ENCODE measurements at regions not wholly inside any gene's neighbourhood (a gene's known extent, or its start where the extent isn't known, plus 50 kb on each side); places are given as distances from the start of the nearest gene placed in this dataset.
"Not testable (repeated sequence)": the region's sequence is repeated elsewhere in the genome, so short reads cannot be mapped to it uniquely, and the experiment has no call there.

- DNase-seq (ENCODE audit: extremely low read depth, low read depth) = not testable (repeated sequence)
These were observed 400.5 kb upstream of the MGMT start for GRCh38 chr10:129066529-129066928.

- DNase-seq (ENCODE audit: extremely low read depth, low read depth) = not testable (repeated sequence)
These were observed 395.6 kb upstream of the MGMT start for GRCh38 chr10:129071411-129071810.

- no peak for DNase-seq (ENCODE audit: extremely low read depth, low read depth)
These were observed 392.1 kb upstream of the MGMT start for GRCh38 chr10:129074939-129075338.

- no peak for DNase-seq (ENCODE audit: extremely low read depth, low read depth)
These were observed 391.5 kb upstream of the MGMT start for GRCh38 chr10:129075508-129075907.

GRCh38 chr10:129075927-129076326 is 391.1 kb upstream of the MGMT start:
- no peak for DNase-seq (ENCODE audit: extremely low read depth, low read depth)

GRCh38 chr10:129078346-129078745 is 388.7 kb upstream of the MGMT start:
- no peak for DNase-seq (ENCODE audit: extremely low read depth, low read depth)

- DNase-seq (ENCODE audit: extremely low read depth, low read depth) = no peak
These were observed 388.3 kb upstream of the MGMT start for GRCh38 chr10:129078746-129079145.

- DNase-seq (ENCODE audit: extremely low read depth, low read depth) = no peak
These were observed 387.3 kb upstream of the MGMT start for GRCh38 chr10:129079705-129080104.

- no peak for DNase-seq (ENCODE audit: extremely low read depth, low read depth)
These were observed 381.2 kb upstream of the MGMT start for GRCh38 chr10:129085811-129086210.

- DNase-seq (ENCODE audit: extremely low read depth, low read depth) = no peak
These were observed 377.7 kb upstream of the MGMT start for GRCh38 chr10:129089341-129089740.

- DNase-seq (ENCODE audit: extremely low read depth, low read depth) = no peak
These were observed 376.9 kb upstream of the MGMT start for GRCh38 chr10:129090165-129090564.

GRCh38 chr10:129090618-129091366 is 376.2 kb upstream of the MGMT start:
- no peak for DNase-seq (ENCODE audit: extremely low read depth, low read depth)

- DNase-seq (ENCODE audit: extremely low read depth, low read depth) = no peak
These were observed 373.4 kb upstream of the MGMT start for GRCh38 chr10:129093641-129094040.

GRCh38 chr10:129094233-129094632 is 372.8 kb upstream of the MGMT start:
- no peak for DNase-seq (ENCODE audit: extremely low read depth, low read depth)

GRCh38 chr10:129094861-129095260 is 372.2 kb upstream of the MGMT start:
- no peak for DNase-seq (ENCODE audit: extremely low read depth, low read depth)

- no peak for DNase-seq (ENCODE audit: extremely low read depth, low read depth)
These were observed 371.4 kb upstream of the MGMT start for GRCh38 chr10:129095680-129096064.

- DNase-seq (ENCODE audit: extremely low read depth, low read depth) = no peak
These were observed 370.7 kb upstream of the MGMT start for GRCh38 chr10:129096065-129096984.

- DNase-seq (ENCODE audit: extremely low read depth, low read depth) = no peak
These were observed 369.2 kb upstream of the MGMT start for GRCh38 chr10:129097776-129098330.

GRCh38 chr10:129098517-129098916 is 368.5 kb upstream of the MGMT start:
- no peak for DNase-seq (ENCODE audit: extremely low read depth, low read depth)

- DNase-seq (ENCODE audit: extremely low read depth, low read depth) = no peak
These were observed 367.6 kb upstream of the MGMT start for GRCh38 chr10:129099486-129099885.

GRCh38 chr10:129099992-129100391 is 367.0 kb upstream of the MGMT start:
- no peak for DNase-seq (ENCODE audit: extremely low read depth, low read depth)
